ENCODE measurements at regions not wholly inside any gene's neighbourhood (a gene's known extent, or its start where the extent isn't known, plus 50 kb on each side); places are given as distances from the start of the nearest gene placed in this dataset.

DNA sequence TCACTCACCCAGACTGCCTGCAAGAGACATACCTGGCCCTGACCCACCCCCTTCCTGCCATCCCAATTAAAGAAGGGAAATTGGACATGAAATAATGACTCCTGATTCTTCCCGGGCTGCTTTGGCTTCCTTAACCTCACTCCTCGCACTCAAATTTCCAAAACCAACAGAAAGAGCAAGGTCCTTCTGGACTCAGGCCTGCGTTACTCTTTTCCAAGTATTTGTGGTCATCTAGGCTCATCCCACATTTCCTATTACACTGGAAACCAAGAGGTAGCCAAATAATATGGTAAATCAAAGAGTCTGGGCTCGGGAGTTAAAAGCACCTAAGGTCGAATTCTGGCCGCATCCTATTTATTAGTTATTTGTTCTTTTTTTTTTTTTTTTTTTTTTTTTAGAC lies 359.3 kb downstream of the NPIPA8 start:
- ChIA-PET POLR2A (no interaction called here), CTCF (ENCODE audit: low intra/inter-chr PET ratio, low total read pairs) (no interaction called here)
- no TSS peak for BruUV-seq (replicated peaks)
- intact Hi-C loops (cut with micrococcal nuclease; ENCODE audit: unreplicated experiment) (no loop called here), in situ Hi-C loops (cut with HindIII; ENCODE audit: extremely low pct_ligation_motif_present, low pct_unique_long_range_greater_than_20kb) (no loop called here)
- no peak for ATAC-seq
- no peak overlapping the region for H2AFZ ChIP-seq (ENCODE audit: low read length)
- TF ChIP-seq U2AF1 (optimal IDR thresholded peaks at IDR 0.05; ENCODE audit: low read depth, low read length) (no peak), ZZZ3 (CRISPR knock-in tag; IDR thresholded peaks at IDR 0.05; ENCODE audit: borderline replicate concordance) (no peak), ZNF83 (CRISPR knock-in tag; IDR thresholded peaks at IDR 0.05; ENCODE audit: borderline replicate concordance) (no peak), ZNF562 (CRISPR knock-in tag; IDR thresholded peaks at IDR 0.05; ENCODE audit: borderline replicate concordance) (no peak), TOE1 (CRISPR knock-in tag; IDR thresholded peaks at IDR 0.05) (no peak), ADNP (CRISPR knock-in tag; IDR thresholded peaks at IDR 0.05) (no peak), ZFP62 (CRISPR knock-in tag; IDR thresholded peaks at IDR 0.05) (no peak)
- DNase-seq (ENCODE audit: low spot score): no peak
- WGBS (ENCODE audit: low lambda C conversion rate): 23% methylated on average over 6 of the region's 6 CpGs
- no peaks in the 10 kb centered on the region for H3K9me3 ChIP-seq (ENCODE audit: low read length)
- H3K4me2 ChIP-seq (ENCODE audit: low read depth, low read length): no peak overlapping the region
- no peaks in the 10 kb centered on the region for H3K4me1 ChIP-seq (ENCODE audit: insufficient read depth, low read length)
- no peaks in the 10 kb centered on the region for H4K20me1 ChIP-seq (ENCODE audit: insufficient read depth, low read length)
- no peak overlapping the region for H3K9ac ChIP-seq (ENCODE audit: insufficient read depth, low read depth, low read length)
- no peak overlapping the region for H3K4me3 ChIP-seq (replicated peaks in 1 of 3; ENCODE audit: insufficient read depth in 1 of 3, low read depth in 2 of 3, low read length in 3 of 3)
- H3K36me3 ChIP-seq (replicated peaks in 1 of 2; ENCODE audit: control insufficient read depth in 1 of 2, insufficient read depth in 2 of 2, low read length in 2 of 2): no peaks in the 10 kb centered on the region
- FAIRE-seq: no peak
- no peak overlapping the region for H3K27ac ChIP-seq (ENCODE audit: extremely low read length, insufficient read depth, low read length)
- H3K27me3 ChIP-seq (ENCODE audit: control insufficient read depth in 1 of 2, insufficient read depth in 2 of 2, low read length in 2 of 2): peaks cover under 1 to 4% of the 10 kb centered on the region in 2 experiments; a peak in 1 of 5 replicates
- no peaks in the 10 kb centered on the region for H3K79me2 ChIP-seq (ENCODE audit: insufficient read depth, low read length)

DNA sequence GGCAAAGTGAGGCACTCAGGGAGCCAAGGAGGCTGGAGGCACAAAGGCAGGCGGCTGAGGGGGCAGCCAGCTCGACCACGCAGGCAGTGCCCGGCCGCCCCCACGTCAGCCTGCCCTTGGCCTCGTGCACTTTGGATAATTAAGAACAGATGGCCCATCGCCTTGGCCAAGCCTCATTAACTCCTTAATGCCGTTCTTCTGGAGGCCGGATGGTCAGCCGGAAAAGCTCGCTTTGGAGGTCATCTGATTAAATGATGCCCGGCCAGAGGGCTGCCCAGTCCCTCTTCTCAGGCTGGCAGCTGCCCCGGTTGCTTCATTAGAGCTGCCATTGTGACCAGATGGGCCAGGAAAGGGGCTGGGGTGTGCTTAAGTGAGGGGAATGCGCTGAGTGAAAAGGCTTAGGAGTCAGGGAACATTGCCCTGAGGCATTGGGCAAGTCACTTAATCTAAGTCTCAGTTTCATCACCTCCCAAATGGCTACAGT lies 364.0 kb downstream of the NPIPA8 start:
- TF ChIP-seq, protein P1, sequence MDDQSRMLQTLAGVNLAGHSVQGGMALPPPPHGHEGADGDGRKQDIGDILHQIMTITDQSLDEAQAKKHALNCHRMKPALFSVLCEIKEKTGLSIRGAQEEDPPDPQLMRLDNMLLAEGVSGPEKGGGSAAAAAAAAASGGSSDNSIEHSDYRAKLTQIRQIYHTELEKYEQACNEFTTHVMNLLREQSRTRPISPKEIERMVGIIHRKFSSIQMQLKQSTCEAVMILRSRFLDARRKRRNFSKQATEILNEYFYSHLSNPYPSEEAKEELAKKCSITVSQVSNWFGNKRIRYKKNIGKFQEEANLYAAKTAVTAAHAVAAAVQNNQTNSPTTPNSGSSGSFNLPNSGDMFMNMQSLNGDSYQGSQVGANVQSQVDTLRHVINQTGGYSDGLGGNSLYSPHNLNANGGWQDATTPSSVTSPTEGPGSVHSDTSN (CRISPR knock-in tag; IDR thresholded peaks at IDR 0.05; ENCODE audit: borderline replicate concordance): no peak
- Histone ChIP-seq H3K9ac (ENCODE audit: insufficient read depth, low read depth, low read length) (no peak overlapping the region), H2AFZ (ENCODE audit: low read length) (no peak overlapping the region), H4K20me1 (ENCODE audit: insufficient read depth, low read length) (no peaks in the 10 kb centered on the region), H3K4me2 (ENCODE audit: low read depth, low read length) (no peak overlapping the region), H3K4me3 (replicated peaks in 1 of 3; ENCODE audit: insufficient read depth in 1 of 3, low read depth in 2 of 3, low read length in 3 of 3) (no peak overlapping the region), H3K36me3 (replicated peaks in 1 of 2; ENCODE audit: control insufficient read depth in 1 of 2, insufficient read depth in 2 of 2, low read length in 2 of 2) (no peaks in the 10 kb centered on the region), H3K4me1 (ENCODE audit: insufficient read depth, low read length) (no peaks in the 10 kb centered on the region), H3K79me2 (ENCODE audit: insufficient read depth, low read length) (no peaks in the 10 kb centered on the region), H3K27me3 (ENCODE audit: control insufficient read depth in 1 of 2, insufficient read depth in 2 of 2, low read length in 2 of 2) (peaks cover 2 to 4% of the 10 kb centered on the region in 2 experiments; a peak in 1 of 5 replicates), H3K9me3 (ENCODE audit: low read length) (no peaks in the 10 kb centered on the region), H3K27ac (ENCODE audit: extremely low read length, insufficient read depth, low read length) (no peak overlapping the region)
- POLR2A ChIA-PET: no interaction called here
- WGBS (ENCODE audit: low lambda C conversion rate): 24% methylated on average over 15 of the region's 15 CpGs
- ATAC-seq (no peak), FAIRE-seq (no peak), DNase-seq (ENCODE audit: low spot score) (no peak)
- no TSS peak for BruUV-seq (replicated peaks)
- CTCF ChIA-PET (ENCODE audit: low intra/inter-chr PET ratio, low total read pairs): no interaction called here
- intact Hi-C loops (cut with micrococcal nuclease; ENCODE audit: unreplicated experiment): no loop called here
- in situ Hi-C loops (cut with HindIII; ENCODE audit: extremely low pct_ligation_motif_present, low pct_unique_long_range_greater_than_20kb): no loop called here

Measured in HepG2 (cell line).